HepG2 (cell line): ENCODE measurements at regions not wholly inside any gene's neighbourhood (a gene's known extent, or its start where the extent isn't known, plus 50 kb on each side); places are given as distances from the start of the nearest gene placed in this dataset.

ENCODE experiments used
- ARNTL ChIP-seq: sonication (generic); formaldehyde crosslinking; IDR thresholded peaks from 2 replicates; pipeline ENCODE4 v1.4.0; 2020; ENCODE audit warnings: mild to moderate bottlenecking, missing genetic modification reagents
- CHCHD3 ChIP-seq: sonication (generic); formaldehyde crosslinking; IDR thresholded peaks from 2 replicates; pipeline ENCODE4 v1.8.0; 2022; ENCODE audit warnings: mild to moderate bottlenecking, missing genetic modification reagents, moderate library complexity
- DNMT3B ChIP-seq: conservative IDR thresholded peaks from 2 replicates; pipeline ENCODE4 v1.6.1; 2016; ENCODE audit warnings: missing biosample characterization, control low read depth
- E2F1 ChIP-seq: sonication (generic); formaldehyde crosslinking; IDR thresholded peaks from 2 replicates; pipeline ENCODE4 v1.5.0; 2020; ENCODE audit warnings: missing genetic modification reagents
- HMGA1 ChIP-seq: sonication (generic); formaldehyde crosslinking; conservative IDR thresholded peaks from 2 replicates; pipeline ENCODE4 v1.4.0; 2020; ENCODE audit warnings: missing genetic modification reagents
- HNF4A ChIP-seq: sonication (generic); formaldehyde crosslinking; IDR thresholded peaks from 2 replicates; pipeline ENCODE4 v1.4.0; 2020; ENCODE audit warnings: missing genetic modification reagents
- HNRNPK ChIP-seq: fragments of 200-400 bp; formaldehyde crosslinking; IDR thresholded peaks from 2 replicates; pipeline ENCODE4 v1.6.1; 2018; ENCODE audit warnings: low read length, low read depth, moderate library complexity, mild to moderate bottlenecking; ENCODE audit not compliant: poor library complexity, severe bottlenecking
- HOXA5 ChIP-seq: sonication (generic); formaldehyde crosslinking; IDR thresholded peaks from 2 replicates; pipeline ENCODE4 v1.4.0; 2020; ENCODE audit warnings: missing genetic modification reagents
- HOXA9 ChIP-seq: sonication (generic); formaldehyde crosslinking; IDR thresholded peaks from 2 replicates; pipeline ENCODE4 v1.8.1; 2022; ENCODE audit warnings: missing genetic modification reagents, mild to moderate bottlenecking, moderate library complexity, borderline replicate concordance
- KAT2B ChIP-seq: fragments of 150-350 bp; IDR thresholded peaks from 2 replicates; pipeline ENCODE4 v1.6.1; 2014; ENCODE audit warnings: low read depth, low read length, borderline replicate concordance
- NR2F2 ChIP-seq: IDR thresholded peaks from 2 replicates; pipeline ENCODE4 v1.6.1; 2012; ENCODE audit warnings: low read depth, inconsistent platforms, borderline replicate concordance
- PBX2 ChIP-seq: IDR thresholded peaks from 2 replicates; pipeline ENCODE4 v1.6.1; 2016; ENCODE audit warnings: control low read depth
- PITX1 ChIP-seq: sonication (generic); formaldehyde crosslinking; IDR thresholded peaks from 2 replicates; pipeline ENCODE4 v1.5.1; 2020; ENCODE audit warnings: mild to moderate bottlenecking, missing genetic modification reagents
- PRMT3 ChIP-seq: sonication (generic); formaldehyde crosslinking; IDR thresholded peaks from 2 replicates; pipeline ENCODE4 v1.8.1; 2022; ENCODE audit warnings: low read depth, mild to moderate bottlenecking, moderate library complexity, missing genetic modification reagents, borderline replicate concordance
- PTBP1 ChIP-seq: fragments of 200-400 bp; formaldehyde crosslinking; IDR thresholded peaks from 2 replicates; pipeline ENCODE4 v1.6.1; 2018; ENCODE audit warnings: low read length, low read depth; ENCODE audit not compliant: poor library complexity, severe bottlenecking
- TCF7L2 ChIP-seq: IDR thresholded peaks from 2 replicates; pipeline ENCODE4 v1.6.1; 2011; ENCODE audit warnings: mild to moderate bottlenecking, low read depth, low read length, moderate library complexity
- YY1 ChIP-seq: IDR thresholded peaks from 2 replicates; pipeline ENCODE4 v1.6.1; 2011; ENCODE audit warnings: low read length, low read depth, moderate library complexity, mild to moderate bottlenecking; ENCODE audit not compliant: insufficient read depth, insufficient replicate concordance
- ZBTB43 ChIP-seq: sonication (generic); formaldehyde crosslinking; conservative IDR thresholded peaks from 2 replicates; pipeline ENCODE4 v1.4.0; 2020; ENCODE audit warnings: missing genetic modification reagents
- ZMAT3 ChIP-seq: sonication (generic); formaldehyde crosslinking; conservative IDR thresholded peaks from 2 replicates; pipeline ENCODE4 v1.7.0; 2021; ENCODE audit warnings: missing genetic modification reagents
- ZMYM3 ChIP-seq: sonication (generic); formaldehyde crosslinking; IDR thresholded peaks from 2 replicates; pipeline ENCODE4 v1.5.1; 2020; ENCODE audit warnings: mild to moderate bottlenecking, missing genetic modification reagents
- ZNF343 ChIP-seq: sonication (generic); formaldehyde crosslinking; IDR thresholded peaks from 2 replicates; pipeline ENCODE4 v1.4.0; 2020; ENCODE audit warnings: mild to moderate bottlenecking, missing genetic modification reagents
- ZNF503 ChIP-seq: sonication (generic); formaldehyde crosslinking; IDR thresholded peaks from 2 replicates; pipeline ENCODE4 v1.4.0; 2020; ENCODE audit warnings: missing genetic modification reagents
- ZNF547 ChIP-seq: sonication (generic); formaldehyde crosslinking; IDR thresholded peaks from 2 replicates; pipeline ENCODE4 v1.5.1; 2020; ENCODE audit warnings: mild to moderate bottlenecking, missing genetic modification reagents
- ZNF672 ChIP-seq: sonication (generic); formaldehyde crosslinking; IDR thresholded peaks from 2 replicates; pipeline ENCODE4 v1.8.1; 2022; ENCODE audit warnings: missing genetic modification reagents

GRCh38 chr13:26961890-26962615 lies 201.5 kb upstream of the GPR12 start (continued):
- TF ChIP-seq HOXA9 (CRISPR knock-in tag) (no peak), ZMAT3 (CRISPR knock-in tag) (peak; percentile 59), CHCHD3 (no peak), PTBP1 (no peak), KAT2B (no peak), HNF4A (CRISPR knock-in tag) (peak; percentile 52; the same call in 1 of the 2 replicates), NR2F2 (no peak; the same call in 1 of the 2 replicates), YY1 (no peak), HMGA1 (CRISPR knock-in tag) (no peak), ARNTL (CRISPR knock-in tag) (peak; percentile 88; the same call in 1 of the 2 replicates), ZNF503 (CRISPR knock-in tag) (peak; percentile 62; the same call in 1 of the 2 replicates), ZMYM3 (CRISPR knock-in tag) (peak; percentile 52; the same call in 1 of the 2 replicates), E2F1 (CRISPR knock-in tag) (no peak), ZNF672 (CRISPR knock-in tag) (no peak), ZNF343 (CRISPR knock-in tag) (no peak), HNRNPK (no peak), HOXA5 (peak; percentile 99), ZNF547 (no peak), PRMT3 (no peak), TCF7L2 (no peak), PITX1 (CRISPR knock-in tag) (peak; percentile 53; the same call in 1 of the 2 replicates), DNMT3B (CRISPR knock-in tag) (no peak), ZBTB43 (CRISPR knock-in tag) (peak; percentile 64; the same call in 1 of the 2 replicates), PBX2 (CRISPR knock-in tag) (peak; percentile 80)
